H9 (cell line): ENCODE measurements at regions not wholly inside any gene's neighbourhood (a gene's known extent, or its start where the extent isn't known, plus 50 kb on each side); places are given as distances from the start of the nearest gene placed in this dataset.

Source experiments
- DNase-seq: peaks from one replicate; pipeline ENCODE4 v3.0.0-alpha.2; 2017
- H2AFZ ChIP-seq: one replicate; pipeline ENCODE4 v1.6.1; 2013; ENCODE audit warnings: mild to moderate bottlenecking, low read length, control low read depth, moderate library complexity
- H2AK5ac ChIP-seq: 2 replicates; pipeline ENCODE4 v1.6.1; 2013; ENCODE audit warnings: low read length, control low read depth, mixed read lengths; ENCODE audit not compliant: insufficient read length
- H2BK120ac ChIP-seq: one replicate; pipeline ENCODE4 v1.6.1; 2013; ENCODE audit warnings: low read depth, mild to moderate bottlenecking, low read length, control low read depth, inconsistent platforms; ENCODE audit not compliant: poor library complexity, severe bottlenecking
- H2BK12ac ChIP-seq: 2 replicates; pipeline ENCODE4 v1.6.1; 2013; ENCODE audit warnings: low read length, control low read depth, mixed read lengths, low read depth; ENCODE audit not compliant: insufficient read length
- H2BK15ac ChIP-seq: 2 replicates; pipeline ENCODE4 v1.6.1; 2013; ENCODE audit warnings: low read depth, low read length, control low read depth
- H2BK20ac ChIP-seq: one replicate; pipeline ENCODE4 v1.6.1; 2013; ENCODE audit warnings: low read depth, mild to moderate bottlenecking, low read length, control low read depth, inconsistent platforms; ENCODE audit not compliant: poor library complexity, severe bottlenecking
- H2BK5ac ChIP-seq: 2 replicates; pipeline ENCODE4 v1.6.1; 2013; ENCODE audit warnings: low read length, control low read depth, mixed read lengths; ENCODE audit not compliant: insufficient read length
- H3K14ac ChIP-seq: 2 replicates; pipeline ENCODE4 v1.6.1; 2013; ENCODE audit warnings: low read length, control low read depth; ENCODE audit not compliant: insufficient read depth
- H3K18ac ChIP-seq: 2 replicates; pipeline ENCODE4 v1.6.1; 2013; ENCODE audit warnings: low read depth, mild to moderate bottlenecking, mixed read lengths, low read length, control low read depth; ENCODE audit not compliant: insufficient read length
- H3K23ac ChIP-seq: 2 replicates; pipeline ENCODE4 v1.6.1; 2013; ENCODE audit warnings: low read length, control low read depth, mixed read lengths, low read depth; ENCODE audit not compliant: insufficient read length
- H3K23me2 ChIP-seq: 2 replicates; pipeline ENCODE4 v1.6.1; 2013; ENCODE audit warnings: low read depth, mild to moderate bottlenecking, mixed read lengths, low read length, control low read depth; ENCODE audit not compliant: insufficient read length, poor library complexity, severe bottlenecking
- H3K27ac ChIP-seq: 2 replicates; pipeline ENCODE4 v1.5.1; 2013; ENCODE audit warnings: low read length, control low read depth, mixed read lengths, low read depth; ENCODE audit not compliant: insufficient read length
- H3K27me3 ChIP-seq: 2 replicates; pipeline ENCODE4 v1.6.1; 2013; ENCODE audit warnings: low read length, control low read depth, inconsistent platforms; ENCODE audit not compliant: insufficient read depth
- H3K4ac ChIP-seq: 2 replicates; pipeline ENCODE4 v1.6.1; 2013; ENCODE audit warnings: low read depth, mild to moderate bottlenecking, control low read depth, inconsistent platforms, low read length, moderate library complexity
- H3K4me1 ChIP-seq: 2 replicates; pipeline ENCODE4 v1.6.1; 2013; ENCODE audit warnings: low read length, control low read depth, inconsistent platforms; ENCODE audit not compliant: insufficient read depth
- H3K4me2 ChIP-seq: 2 replicates; pipeline ENCODE4 v1.6.1; 2013; ENCODE audit warnings: low read length, control low read depth, mixed read lengths; ENCODE audit not compliant: insufficient read length, insufficient read depth
- H3K56ac ChIP-seq: 2 replicates; pipeline ENCODE4 v1.6.1; 2013; ENCODE audit warnings: low read depth, mild to moderate bottlenecking, mixed read lengths, low read length, control low read depth; ENCODE audit not compliant: insufficient read length
- H3K79me1 ChIP-seq: 2 replicates; pipeline ENCODE4 v1.6.1; 2013; ENCODE audit warnings: low read depth, mild to moderate bottlenecking, moderate library complexity, low read length, control low read depth, inconsistent platforms; ENCODE audit not compliant: insufficient read depth, poor library complexity, severe bottlenecking
- H3K79me2 ChIP-seq: 2 replicates; pipeline ENCODE4 v1.6.1; 2013; ENCODE audit warnings: low read length, control low read depth, inconsistent platforms; ENCODE audit not compliant: insufficient read depth
- H3K9ac ChIP-seq: 2 replicates; pipeline ENCODE4 v1.6.1; 2013; ENCODE audit warnings: low read length, control low read depth, mixed read lengths; ENCODE audit not compliant: insufficient read length; ENCODE audit errors: extremely low read depth
- H3K9me3 ChIP-seq: one replicate; pipeline ENCODE4 v1.6.1; 2013; ENCODE audit warnings: low read depth, low read length, inconsistent platforms; ENCODE audit not compliant: control insufficient read depth
- H3T11ph ChIP-seq: one replicate; pipeline ENCODE4 v1.6.1; 2013; ENCODE audit warnings: mild to moderate bottlenecking, low read length, control low read depth, inconsistent platforms
- H4K20me1 ChIP-seq: one replicate; pipeline ENCODE4 v1.6.1; 2013; ENCODE audit not compliant: control insufficient read depth, insufficient read length, insufficient read depth
- H4K5ac ChIP-seq: 2 replicates; pipeline ENCODE4 v1.6.1; 2013; ENCODE audit warnings: low read depth, mild to moderate bottlenecking, mixed read lengths, low read length, control low read depth; ENCODE audit not compliant: insufficient read length
- H4K8ac ChIP-seq: replicated peaks from 2 replicates; pipeline ENCODE4 v1.6.1; 2013; ENCODE audit warnings: low read length, control low read depth, mixed read lengths, low read depth; ENCODE audit not compliant: insufficient read length
- H4K91ac ChIP-seq: 2 replicates; pipeline ENCODE4 v1.6.1; 2013; ENCODE audit warnings: low read depth, mild to moderate bottlenecking, moderate library complexity, mixed read lengths, low read length, control low read depth; ENCODE audit not compliant: insufficient read length
- H3K27ac Mint-ChIP-seq, 3 experiments: 2 replicates in 2 of 3; 3 replicates in 1 of 3; pipeline ENCODE4 v1.8.0; 2020 to 2021; ENCODE audit warnings: mixed read lengths in 3 of 3, mild to moderate bottlenecking in 1 of 3, moderate library complexity in 1 of 3
- H3K27me3 Mint-ChIP-seq: 2 replicates; pipeline ENCODE4 v1.8.0; 2021; ENCODE audit warnings: low read depth, mild to moderate bottlenecking, moderate library complexity, mixed read lengths
- H3K36me3 Mint-ChIP-seq, 3 experiments: 2 replicates in 2 of 3; 3 replicates in 1 of 3; pipeline ENCODE4 v1.8.0; 2020 to 2021; ENCODE audit warnings: low read depth in 3 of 3, mixed read lengths in 3 of 3; ENCODE audit not compliant: insufficient read depth in 1 of 3
- H3K4me1 Mint-ChIP-seq, 2 experiments: 2 replicates each; pipeline ENCODE4 v1.8.0; 2020; ENCODE audit warnings: mixed read lengths in 2 of 2
- H3K4me3 Mint-ChIP-seq, 2 experiments: 2 replicates in 1 of 2; 3 replicates in 1 of 2; pipeline ENCODE4 v1.8.0; 2020 to 2021; ENCODE audit warnings: mild to moderate bottlenecking in 2 of 2, mixed read lengths in 2 of 2, moderate library complexity in 1 of 2
- H3K9me3 Mint-ChIP-seq, 2 experiments: 2 replicates in 1 of 2; 3 replicates in 1 of 2; pipeline ENCODE4 v1.8.0; 2020; ENCODE audit warnings: mild to moderate bottlenecking in 2 of 2, mixed read lengths in 2 of 2, moderate library complexity in 1 of 2
- WGBS: extraction: QIAGEN DNeasy Blood & Tissue Kit; methylation state at CpG from one replicate; pipeline ENCODE4 v1.1.7; 2013; ENCODE audit warnings: missing lambda C conversion rate, low lambda C conversion rate, mixed read lengths; ENCODE audit not compliant: insufficient read length; ENCODE audit errors: extremely low coverage; 5-methylcytosine and 5-hydroxymethylcytosine counted together
- TF ChIP-seq, protein P1 (sequence below): fragments of 200-600 bp; sonication (generic); conservative IDR thresholded peaks from 3 replicates; pipeline ENCODE4 v1.8.0; 2021; ENCODE audit warnings: antibody characterized with exemption, mild to moderate bottlenecking

DNA sequence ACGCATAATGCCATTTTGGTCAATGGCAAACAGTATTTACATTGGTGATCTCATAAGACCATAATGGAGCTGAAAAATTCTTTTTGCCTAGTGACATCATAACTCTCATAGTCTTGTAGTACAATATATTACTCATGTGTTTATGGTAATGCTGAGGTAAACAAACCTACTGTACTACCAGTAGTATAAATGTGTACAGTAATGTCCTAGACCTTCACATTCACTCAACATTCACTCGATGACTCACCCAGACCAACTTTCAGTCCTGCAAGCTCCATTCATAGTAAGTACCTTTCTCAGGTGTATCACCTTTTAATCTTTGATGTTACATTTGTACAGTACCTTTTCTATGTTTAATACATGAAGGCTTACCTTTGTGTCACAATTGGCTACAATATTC lies 558.2 kb upstream of the PIK3C3 start:
- no peak for DNase-seq
- no peaks in the 10 kb centered on the region for H3K9me3 ChIP-seq
- Mint-ChIP-seq H3K9me3 (no peaks in the 10 kb centered on the region), H3K4me1 (peaks cover 9 to 15% of the 10 kb centered on the region in 2 experiments), H3K27me3 (no peaks in the 10 kb centered on the region), H3K36me3 (no peaks in the 10 kb centered on the region), H3K4me3 (no peak overlapping the region), H3K27ac (no peak overlapping the region)
- no peak overlapping the region for H2BK15ac ChIP-seq
- H3K4ac ChIP-seq = no peak overlapping the region
- H3K4me1 ChIP-seq = no peaks in the 10 kb centered on the region
- H3K79me2 ChIP-seq = no peaks in the 10 kb centered on the region
- H3K4me2 ChIP-seq = no peak overlapping the region
- H3K79me1 ChIP-seq = no peaks in the 10 kb centered on the region
- H3K27ac ChIP-seq = no peak overlapping the region
- H4K5ac ChIP-seq = no peak overlapping the region
- H2BK120ac ChIP-seq = no peak overlapping the region
- no peak overlapping the region for H3K14ac ChIP-seq
- no peak overlapping the region for H4K8ac ChIP-seq
- no peak overlapping the region for H2BK5ac ChIP-seq
- no peaks in the 10 kb centered on the region for H3K27me3 ChIP-seq
- H4K91ac ChIP-seq = no peak overlapping the region
- H2BK12ac ChIP-seq = no peak overlapping the region
- no peak overlapping the region for H2BK20ac ChIP-seq
- no peaks in the 10 kb centered on the region for H4K20me1 ChIP-seq
- no peaks in the 10 kb centered on the region for H3K23me2 ChIP-seq
- TF ChIP-seq, protein P1, sequence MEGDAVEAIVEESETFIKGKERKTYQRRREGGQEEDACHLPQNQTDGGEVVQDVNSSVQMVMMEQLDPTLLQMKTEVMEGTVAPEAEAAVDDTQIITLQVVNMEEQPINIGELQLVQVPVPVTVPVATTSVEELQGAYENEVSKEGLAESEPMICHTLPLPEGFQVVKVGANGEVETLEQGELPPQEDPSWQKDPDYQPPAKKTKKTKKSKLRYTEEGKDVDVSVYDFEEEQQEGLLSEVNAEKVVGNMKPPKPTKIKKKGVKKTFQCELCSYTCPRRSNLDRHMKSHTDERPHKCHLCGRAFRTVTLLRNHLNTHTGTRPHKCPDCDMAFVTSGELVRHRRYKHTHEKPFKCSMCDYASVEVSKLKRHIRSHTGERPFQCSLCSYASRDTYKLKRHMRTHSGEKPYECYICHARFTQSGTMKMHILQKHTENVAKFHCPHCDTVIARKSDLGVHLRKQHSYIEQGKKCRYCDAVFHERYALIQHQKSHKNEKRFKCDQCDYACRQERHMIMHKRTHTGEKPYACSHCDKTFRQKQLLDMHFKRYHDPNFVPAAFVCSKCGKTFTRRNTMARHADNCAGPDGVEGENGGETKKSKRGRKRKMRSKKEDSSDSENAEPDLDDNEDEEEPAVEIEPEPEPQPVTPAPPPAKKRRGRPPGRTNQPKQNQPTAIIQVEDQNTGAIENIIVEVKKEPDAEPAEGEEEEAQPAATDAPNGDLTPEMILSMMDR = no peak
- H3K9ac ChIP-seq = no peak overlapping the region
- no peak overlapping the region for H3K56ac ChIP-seq
- no CpG with 5 or more reads among the region's 2 CpGs for WGBS
- no peak overlapping the region for H3K23ac ChIP-seq
- no peak overlapping the region for H3K18ac ChIP-seq
- H2AFZ ChIP-seq = no peak overlapping the region
- H3T11ph ChIP-seq = no peak overlapping the region
- H2AK5ac ChIP-seq = no peak overlapping the region
